Activated T-cell treated with anti-CD3 and anti-CD28 coated beads for 4 hours (primary cell): ENCODE measurements at regions not wholly inside any gene's neighbourhood (a gene's known extent, or its start where the extent isn't known, plus 50 kb on each side); places are given as distances from the start of the nearest gene placed in this dataset.
"Not testable (repeated sequence)": the region's sequence is repeated elsewhere in the genome, so short reads cannot be mapped to it uniquely, and the experiment has no call there.

ENCODE experiments used
- DNase-seq: peaks from one replicate; pipeline ENCODE4 v3.0.0-alpha.2; 2020

- DNase-seq, result no peak
These were observed 530.2 kb downstream of the SOX6 start for GRCh38 chr11:15825976-15826650.

GRCh38 chr11:15826826-15827225 is 529.5 kb downstream of the SOX6 start:
- DNase-seq, result no peak

GRCh38 chr11:15828215-15828853 is 528.0 kb downstream of the SOX6 start:
- no peak for DNase-seq

GRCh38 chr11:15829312-15829711 is 527.0 kb downstream of the SOX6 start:
- no peak for DNase-seq

GRCh38 chr11:15830741-15831428 is 525.5 kb downstream of the SOX6 start:
- DNase-seq, result no peak

GRCh38 chr11:15835788-15836411 is 520.4 kb downstream of the SOX6 start:
- DNase-seq, result no peak

GRCh38 chr11:15836795-15837194 is 519.6 kb downstream of the SOX6 start:
- no peak for DNase-seq

GRCh38 chr11:15837901-15838489 is 518.4 kb downstream of the SOX6 start:
- no peak for DNase-seq

- no peak for DNase-seq
These were observed 517.3 kb downstream of the SOX6 start for GRCh38 chr11:15839061-15839460.

- no peak for DNase-seq
These were observed 515.4 kb downstream of the SOX6 start for GRCh38 chr11:15840966-15841365.

- no peak for DNase-seq
These were observed 514.2 kb downstream of the SOX6 start for GRCh38 chr11:15841931-15842740.

GRCh38 chr11:15843309-15843872 is 513.0 kb downstream of the SOX6 start:
- no peak for DNase-seq

- no peak for DNase-seq
These were observed 511.1 kb downstream of the SOX6 start for GRCh38 chr11:15845261-15845660.

- DNase-seq, result no peak
These were observed 507.6 kb downstream of the SOX6 start for GRCh38 chr11:15848631-15849168.

- no peak for DNase-seq
These were observed 507.1 kb downstream of the SOX6 start for GRCh38 chr11:15849257-15849656.

- not testable (repeated sequence) for DNase-seq
These were observed 506.0 kb downstream of the SOX6 start for GRCh38 chr11:15850335-15850734.

- DNase-seq, result no peak
These were observed 505.3 kb downstream of the SOX6 start for GRCh38 chr11:15851051-15851498.

GRCh38 chr11:15852179-15852578 is 504.2 kb downstream of the SOX6 start:
- DNase-seq, result no peak

- DNase-seq, result no peak
These were observed 502.1 kb downstream of the SOX6 start for GRCh38 chr11:15854245-15854644.

GRCh38 chr11:15858881-15859280 is 497.5 kb downstream of the SOX6 start:
- no peak for DNase-seq

- no peak for DNase-seq
These were observed 496.9 kb downstream of the SOX6 start for GRCh38 chr11:15859411-15859810.

GRCh38 chr11:15861256-15861655 is 495.1 kb downstream of the SOX6 start:
- DNase-seq, result no peak
